ENCODE measurements at regions not wholly inside any gene's neighbourhood (a gene's known extent, or its start where the extent isn't known, plus 50 kb on each side); places are given as distances from the start of the nearest gene placed in this dataset.
"Not testable (repeated sequence)": the region's sequence is repeated elsewhere in the genome, so short reads cannot be mapped to it uniquely, and the experiment has no call there.

DNA sequence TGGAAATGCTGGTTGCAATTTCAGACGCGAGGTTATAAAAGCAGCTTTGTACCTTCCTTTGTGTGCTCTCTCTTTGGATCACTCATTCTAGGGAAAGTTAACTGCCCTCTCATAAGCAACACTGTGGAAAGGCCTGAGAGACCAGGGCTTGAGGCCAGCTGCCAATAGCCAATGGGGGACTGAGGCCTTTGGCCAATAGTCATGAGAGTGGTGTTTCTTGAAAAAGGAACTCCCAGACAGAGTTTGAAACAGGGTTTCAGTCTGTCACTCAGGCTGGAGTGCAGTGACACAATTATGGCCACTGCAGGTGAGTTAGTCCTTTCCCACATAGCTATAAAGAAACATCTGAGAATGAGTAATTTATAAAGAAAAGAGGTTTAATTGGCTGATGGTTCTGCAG, 524.7 kb upstream of the SMIM31 start:
- DNase-seq = no peak

DNA sequence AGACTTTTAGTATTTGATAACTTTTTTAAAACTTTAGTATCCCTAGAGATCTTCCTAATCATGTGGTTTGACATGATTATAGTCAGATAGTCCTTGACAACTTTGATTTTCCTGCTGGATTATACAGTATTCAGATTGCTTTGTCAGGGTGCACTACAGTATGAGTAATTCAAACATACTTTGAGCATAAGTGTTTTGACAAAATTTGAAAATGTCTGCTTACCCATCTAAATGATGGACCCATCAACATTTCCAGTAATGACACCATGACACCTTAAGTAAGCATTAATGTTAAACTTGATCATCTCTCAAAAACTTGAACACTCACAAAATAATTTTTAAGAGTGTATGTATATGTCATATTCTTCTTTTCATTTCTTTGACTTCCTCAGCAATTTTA, 514.5 kb upstream of the SMIM31 start:
- DNase-seq = no peak

DNA sequence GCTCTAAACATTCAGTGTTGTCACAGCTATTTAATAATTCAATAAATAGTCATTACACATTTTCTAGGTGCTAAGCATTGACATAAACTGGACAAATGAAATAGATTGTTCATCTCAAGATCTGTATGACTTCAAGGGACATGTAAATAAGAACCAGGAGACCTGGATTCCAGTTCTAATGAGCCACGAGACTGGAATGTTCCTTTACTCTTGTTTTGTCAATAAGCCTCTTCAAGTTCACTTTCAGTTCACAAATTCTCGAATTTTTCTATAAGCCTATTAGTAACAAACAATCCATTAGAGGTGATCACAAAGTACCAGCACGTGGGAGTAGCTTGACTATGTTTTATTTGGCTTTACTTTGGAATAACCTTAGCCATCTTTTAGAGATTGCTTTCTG, 514.0 kb upstream of the SMIM31 start:
- no peak for DNase-seq

DNA sequence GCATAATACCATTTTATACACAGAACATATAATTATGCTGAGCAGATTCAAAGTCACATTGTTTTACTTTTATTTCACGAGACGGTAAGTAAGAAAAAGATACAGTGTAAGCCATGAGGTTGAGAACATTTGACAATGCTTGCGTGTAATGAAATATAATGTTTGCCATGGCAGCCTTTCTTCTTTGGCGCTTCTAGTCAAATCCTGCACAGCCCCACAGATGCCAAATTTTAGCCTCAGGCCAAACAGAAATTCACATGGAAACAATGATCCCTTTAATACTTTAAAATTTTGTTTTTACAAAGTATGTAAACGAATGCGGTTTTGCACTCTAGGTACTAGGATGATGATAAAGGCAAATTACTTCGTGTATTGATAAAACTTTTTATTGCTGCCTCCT, 502.7 kb upstream of the SMIM31 start:
- no peak for DNase-seq

DNA sequence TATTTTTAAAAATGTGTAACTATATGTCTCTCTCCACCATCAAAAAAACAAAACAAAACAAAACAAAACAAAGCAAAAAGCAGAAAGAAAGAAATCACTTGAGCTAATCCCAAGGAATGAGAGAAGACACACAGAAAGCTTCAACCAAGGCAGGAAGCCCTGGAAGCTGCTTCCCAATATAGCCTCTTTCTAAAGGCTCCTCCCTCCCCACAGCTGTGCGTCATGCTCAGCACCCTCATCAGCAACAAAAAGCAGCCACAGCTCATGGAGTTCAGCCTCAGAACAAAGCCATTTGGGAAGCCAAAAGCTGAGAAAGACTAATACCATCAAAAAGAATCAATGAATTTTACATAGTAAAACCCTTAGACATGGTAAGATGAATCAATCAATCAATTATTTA, 501.6 kb upstream of the SMIM31 start:
- no peak for DNase-seq

DNA sequence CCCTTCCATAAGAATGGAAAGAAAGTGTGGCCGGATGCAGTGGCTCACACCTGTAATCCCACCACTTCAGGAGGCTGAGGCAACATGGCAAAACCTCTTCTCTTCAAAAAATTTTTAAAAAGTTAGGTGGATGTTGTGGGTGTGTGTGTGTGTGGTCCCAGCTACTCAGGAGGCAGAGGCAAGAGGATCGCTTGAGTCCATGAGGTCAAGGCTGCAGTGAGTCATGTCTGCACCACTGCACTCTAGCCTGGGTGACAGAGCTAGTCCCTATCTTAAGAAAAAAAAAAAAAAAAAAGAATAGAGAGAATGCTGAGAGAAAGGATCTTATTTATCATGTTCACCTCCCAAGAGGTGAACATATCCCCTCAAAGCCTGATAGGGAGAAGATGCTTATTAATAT, 492.1 kb upstream of the SMIM31 start:
- DNase-seq = no peak

DNA sequence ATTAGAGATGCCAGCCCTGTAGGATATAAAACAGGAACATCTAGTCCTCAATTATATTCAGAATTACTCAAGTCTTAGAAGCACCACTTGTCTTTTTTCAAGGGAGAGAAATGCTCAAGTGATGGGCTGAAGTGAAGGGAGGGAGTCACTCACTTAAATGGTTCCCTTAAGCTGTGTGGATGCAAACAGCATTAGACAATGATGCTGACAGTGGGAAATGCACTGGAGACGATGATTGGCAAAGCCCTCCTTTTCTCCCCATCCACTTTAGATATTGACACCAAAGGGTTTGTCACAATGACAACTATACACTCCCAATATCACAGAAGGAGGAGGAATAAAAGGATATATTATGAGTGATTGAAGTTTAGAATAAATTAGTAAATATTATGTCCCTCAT, 491.4 kb upstream of the SMIM31 start:
- DNase-seq = not testable (repeated sequence)

DNA sequence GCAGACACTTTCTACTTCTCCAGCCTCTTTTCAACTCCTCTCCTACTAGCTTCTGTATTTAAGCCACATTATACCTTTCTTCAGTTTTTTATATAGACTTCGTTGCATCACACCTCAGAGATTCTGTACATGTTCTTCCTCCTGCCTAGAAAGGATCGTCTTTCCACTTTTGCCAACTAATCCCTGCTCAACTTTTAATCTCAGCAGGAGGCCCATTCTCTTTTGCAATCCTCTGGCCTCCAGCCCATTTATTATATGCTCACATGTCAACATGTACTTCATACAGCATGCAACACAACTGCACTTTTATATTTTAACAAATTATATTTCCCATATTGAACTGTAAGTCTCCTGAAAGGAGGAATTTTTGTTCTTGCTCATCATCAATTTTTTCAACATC, 476.5 kb upstream of the SMIM31 start:
- not testable (repeated sequence) for DNase-seq

DNA sequence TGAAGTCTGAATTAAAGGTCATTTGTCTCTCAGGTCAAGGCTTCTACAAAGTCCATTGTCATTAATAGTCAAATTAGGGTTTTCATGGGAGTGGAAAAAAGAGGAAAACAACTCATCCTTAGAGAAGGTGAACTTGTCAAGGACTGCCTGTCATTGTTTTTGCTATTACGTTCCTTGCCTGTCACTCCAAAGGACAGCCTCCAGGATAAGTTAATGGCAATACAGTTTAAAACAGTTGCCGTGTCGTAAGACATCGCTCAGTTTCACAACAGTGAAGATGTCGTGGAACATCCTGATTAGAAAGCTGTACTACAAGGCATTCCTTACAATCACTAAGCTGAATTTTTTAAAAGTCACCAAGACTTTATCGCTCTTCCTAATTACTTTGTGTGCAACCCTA, 466.8 kb upstream of the SMIM31 start:
- no peak for DNase-seq

DNA sequence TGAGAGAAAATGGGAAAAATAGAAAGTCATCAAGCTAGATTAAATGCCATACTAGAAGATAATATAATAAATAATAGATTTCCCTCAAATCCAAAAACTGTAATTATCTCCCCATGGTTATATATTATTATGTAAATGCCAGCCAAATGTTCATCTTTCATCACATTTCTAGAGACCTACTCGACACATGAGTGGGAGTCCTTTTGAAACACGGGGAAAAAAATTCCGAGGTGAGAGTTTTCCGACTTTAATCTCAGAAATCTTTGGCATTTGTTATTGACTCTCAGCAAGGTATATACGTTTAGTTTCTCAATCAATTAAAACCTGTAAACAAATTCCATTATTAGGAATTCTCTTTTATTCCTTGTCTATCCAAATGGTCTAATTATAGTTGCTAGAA, 465.4 kb upstream of the SMIM31 start:
- no peak for DNase-seq

DNA sequence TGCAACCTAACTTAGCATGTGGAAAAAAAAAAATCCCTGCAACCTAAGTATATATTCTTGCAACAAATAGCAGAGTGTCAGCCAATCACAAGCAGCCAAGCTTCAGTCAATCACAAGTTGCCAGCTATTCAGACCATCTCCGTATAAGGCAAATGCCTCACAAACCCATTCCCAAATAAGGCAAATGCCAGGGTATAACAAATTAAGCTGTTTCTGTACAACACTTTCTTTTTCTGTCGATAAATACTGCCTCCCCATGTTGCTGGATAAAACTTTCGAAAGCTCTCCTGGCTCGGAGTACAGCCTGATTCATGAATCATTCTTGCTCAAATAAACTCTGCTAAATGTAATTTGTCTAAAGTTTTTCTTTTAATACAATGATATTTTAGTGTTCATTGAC, 460.7 kb upstream of the SMIM31 start:
- DNase-seq = no peak

DNA sequence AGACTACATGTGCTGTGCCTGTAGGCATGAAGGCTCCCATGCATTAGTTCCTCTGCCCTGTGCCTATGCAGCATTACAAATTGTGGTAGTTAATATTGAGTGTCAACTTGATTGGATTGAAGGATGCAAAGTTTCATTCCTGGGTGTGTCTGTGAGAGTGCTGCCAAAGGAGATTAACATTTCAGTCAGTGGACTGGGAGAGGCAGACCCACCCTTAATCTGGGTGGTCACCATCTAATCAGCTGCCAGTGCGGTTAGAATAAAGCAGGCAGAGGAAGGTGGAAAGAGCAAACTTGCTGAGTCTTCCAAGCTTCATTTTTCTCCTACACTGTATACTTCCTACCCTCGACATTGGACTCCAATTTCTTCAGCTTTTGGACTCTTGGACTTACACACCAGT, 460.2 kb upstream of the SMIM31 start:
- no peak for DNase-seq

DNA sequence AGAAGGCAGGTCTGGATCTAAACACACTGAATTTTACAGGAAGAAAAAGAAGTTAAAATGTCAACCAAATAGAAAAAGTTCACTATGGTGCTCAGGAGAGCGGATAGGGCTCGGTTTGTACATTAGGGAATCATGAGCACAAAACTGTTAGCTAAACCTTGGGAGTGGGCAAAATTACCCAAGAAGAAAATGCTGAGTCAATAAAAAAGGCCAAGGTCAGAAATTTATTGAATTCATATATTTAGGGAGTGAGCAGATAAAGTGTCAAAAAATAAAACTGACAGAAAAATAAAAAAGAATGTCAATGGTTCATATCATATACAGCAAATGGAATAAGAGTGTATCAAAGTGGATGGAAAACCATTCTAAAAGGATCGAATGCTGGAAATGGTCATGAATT, 452.5 kb upstream of the SMIM31 start:
- no peak for DNase-seq

DNA sequence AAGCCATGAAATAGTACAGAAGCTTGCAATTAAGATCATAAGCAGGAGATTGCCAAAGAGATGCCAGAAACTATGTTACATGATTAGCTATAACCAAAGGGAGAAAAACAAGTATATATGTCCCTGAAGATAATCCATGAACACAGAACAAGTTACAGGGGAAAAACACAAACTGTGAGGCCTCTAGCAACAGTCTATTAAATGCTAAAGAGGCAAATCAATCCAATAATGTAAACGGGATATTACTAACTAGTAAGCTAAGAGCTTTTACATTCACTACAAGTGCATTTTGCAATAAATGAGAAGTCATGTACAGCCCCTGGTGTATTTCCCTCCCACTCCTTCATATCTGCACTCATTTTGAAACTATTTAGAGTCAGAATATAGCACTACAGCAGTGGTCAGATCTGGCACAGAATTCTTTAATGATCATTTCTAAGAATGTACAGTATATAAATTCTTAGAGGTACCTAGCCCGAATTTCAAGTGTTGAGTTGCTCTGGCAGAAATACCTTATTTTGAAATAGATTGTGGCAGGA, 449.8 kb upstream of the SMIM31 start:
- no peak for DNase-seq

DNA sequence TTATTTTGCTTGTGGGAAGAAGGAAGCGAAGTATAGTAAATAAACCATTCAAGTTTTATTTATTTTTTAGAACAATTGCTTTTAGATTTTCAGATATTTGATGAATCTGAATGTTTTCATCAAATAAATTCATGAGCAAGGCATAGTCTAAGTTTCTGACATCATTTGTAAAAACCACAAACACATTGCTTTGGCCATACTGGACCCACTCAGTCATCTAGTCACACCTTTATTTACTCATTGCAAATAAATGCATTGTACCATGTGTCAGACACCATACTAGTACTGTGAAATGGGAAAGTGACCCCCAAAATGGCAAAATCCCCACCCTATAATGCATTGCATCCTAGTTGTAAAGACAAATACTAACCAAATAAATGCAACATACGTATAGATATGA, 449.1 kb upstream of the SMIM31 start:
- DNase-seq = no peak

DNA sequence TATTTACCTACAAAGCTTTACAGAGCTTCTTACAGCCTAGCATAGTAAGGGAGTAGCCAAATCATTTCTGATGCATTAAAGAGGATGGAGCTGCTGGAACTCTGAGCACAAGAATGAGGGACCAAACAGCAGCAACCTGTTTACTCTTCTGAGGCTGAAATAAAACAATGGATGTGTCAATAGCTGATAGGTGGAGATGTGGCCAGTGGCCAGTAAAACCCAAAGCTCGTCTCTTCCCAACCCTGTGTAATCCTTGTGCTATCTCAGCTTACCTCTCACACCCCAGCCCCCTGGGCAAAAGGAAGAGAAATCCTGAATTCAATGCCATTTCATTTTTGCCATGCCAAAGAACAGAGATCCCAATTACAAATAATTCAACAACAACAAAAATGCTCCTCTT, 446.7 kb upstream of the SMIM31 start:
- DNase-seq = no peak

DNA sequence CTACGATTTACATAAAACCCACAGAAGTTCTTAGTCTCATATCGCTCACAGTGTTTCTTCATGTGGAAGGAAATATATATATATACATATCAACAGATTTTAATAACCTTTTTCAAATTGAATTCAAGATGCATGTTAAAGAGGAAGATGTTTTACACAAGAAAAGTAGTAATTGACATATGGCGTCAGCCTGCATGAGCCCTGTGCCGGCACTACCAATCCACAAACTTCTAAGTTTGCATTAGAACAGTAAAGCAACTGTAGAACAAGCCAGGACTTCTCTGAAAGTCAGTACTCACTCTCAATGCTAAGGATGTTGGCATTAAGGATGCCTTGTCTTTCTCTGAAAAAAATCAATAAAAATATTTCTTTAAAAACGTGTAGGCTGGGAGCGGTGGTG, 441.3 kb upstream of the SMIM31 start:
- no peak for DNase-seq

DNA sequence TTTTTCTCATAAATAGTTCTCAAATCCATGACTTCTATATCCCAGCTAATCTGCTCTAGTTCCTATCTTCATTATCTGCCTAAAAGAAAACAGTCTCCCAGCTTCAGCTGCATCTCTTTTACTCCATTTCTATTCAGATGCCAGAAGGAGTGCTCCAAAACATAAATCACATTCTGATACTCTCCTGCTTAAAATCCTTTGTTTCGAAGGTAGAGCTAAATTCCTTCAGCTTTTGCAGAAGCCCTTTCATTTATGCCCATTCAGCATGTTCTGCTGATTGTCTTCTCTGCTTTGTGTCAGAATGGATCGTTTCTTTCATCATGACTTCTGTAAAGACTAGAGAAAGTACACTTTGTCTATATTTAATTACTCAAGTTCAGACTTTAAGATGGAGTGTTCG, 440.1 kb upstream of the SMIM31 start:
- no peak for DNase-seq

DNA sequence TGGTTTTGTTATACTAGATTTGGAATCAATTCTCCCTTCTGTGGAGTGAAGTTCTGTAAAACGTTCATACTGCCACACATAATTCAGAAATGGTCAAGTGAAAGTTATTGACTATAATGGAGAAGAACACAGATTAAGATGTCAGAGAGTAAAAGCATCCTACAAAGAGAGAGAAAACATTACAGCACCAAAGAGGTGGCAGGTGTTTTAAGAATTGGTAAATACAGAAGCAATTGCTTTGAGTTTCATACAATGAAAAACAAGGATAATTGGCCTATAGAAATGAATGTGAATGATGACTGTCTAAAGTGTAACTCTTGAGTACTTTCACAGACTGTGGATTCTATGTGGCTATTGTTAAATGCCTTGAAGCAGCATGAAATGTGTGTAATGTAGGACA, 435.6 kb upstream of the SMIM31 start:
- no peak for DNase-seq

DNA sequence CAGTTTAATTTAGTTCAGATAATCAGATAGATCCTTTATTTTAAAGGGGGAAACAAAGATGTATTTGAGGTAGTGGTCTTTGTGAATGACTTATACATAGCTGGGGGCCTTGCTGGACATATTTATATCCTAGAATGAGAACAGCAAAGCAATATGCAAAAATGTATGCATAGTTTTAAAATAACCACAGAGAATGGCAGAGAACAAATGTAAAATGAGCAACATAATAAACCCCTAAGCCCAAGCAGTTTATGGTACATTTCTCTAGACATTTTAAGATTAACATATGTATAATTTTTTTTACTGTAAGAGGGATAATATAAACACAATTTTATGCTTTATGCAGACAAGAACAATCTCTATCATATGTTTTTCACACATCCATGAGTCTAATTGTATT, 434.2 kb upstream of the SMIM31 start:
- no peak for DNase-seq

DNA sequence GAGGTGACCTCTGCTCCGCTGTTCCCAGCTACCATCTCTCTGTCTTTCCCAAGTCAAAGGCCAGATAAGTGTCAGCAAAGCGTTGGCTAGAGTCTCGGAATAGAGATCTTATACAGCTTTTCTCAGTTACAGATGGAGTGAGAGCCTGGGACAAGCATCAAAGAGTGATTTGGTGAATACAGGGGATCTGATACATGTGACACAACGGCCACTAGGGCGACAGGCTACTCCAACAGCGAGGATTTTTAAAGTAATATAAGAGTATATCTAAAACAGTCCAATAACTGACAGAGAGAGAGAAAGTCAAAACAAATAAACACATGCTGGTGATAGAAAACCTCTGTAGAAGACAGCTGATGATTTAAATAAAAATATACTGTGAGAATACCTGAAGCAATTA, 433.1 kb upstream of the SMIM31 start:
- DNase-seq = no peak

DNA sequence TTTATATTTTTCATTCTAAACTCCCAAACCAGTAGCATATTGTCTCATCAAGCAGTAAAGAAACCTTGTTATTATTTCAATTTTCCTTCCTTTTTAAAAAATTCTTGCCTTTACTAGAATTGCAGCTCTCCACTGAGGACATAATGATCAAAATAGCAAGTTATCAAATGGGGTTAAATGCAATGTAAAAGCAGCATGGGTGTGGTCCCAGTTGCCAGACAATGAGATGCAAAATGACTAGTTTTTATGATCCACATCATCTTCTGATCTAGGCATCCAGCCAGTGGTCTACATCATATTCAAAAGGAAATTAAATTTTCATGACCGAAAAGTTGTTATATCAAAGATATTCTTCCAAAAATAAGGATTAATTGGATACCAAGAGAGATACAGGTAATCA, 427.9 kb upstream of the SMIM31 start:
- DNase-seq = no peak

DNA sequence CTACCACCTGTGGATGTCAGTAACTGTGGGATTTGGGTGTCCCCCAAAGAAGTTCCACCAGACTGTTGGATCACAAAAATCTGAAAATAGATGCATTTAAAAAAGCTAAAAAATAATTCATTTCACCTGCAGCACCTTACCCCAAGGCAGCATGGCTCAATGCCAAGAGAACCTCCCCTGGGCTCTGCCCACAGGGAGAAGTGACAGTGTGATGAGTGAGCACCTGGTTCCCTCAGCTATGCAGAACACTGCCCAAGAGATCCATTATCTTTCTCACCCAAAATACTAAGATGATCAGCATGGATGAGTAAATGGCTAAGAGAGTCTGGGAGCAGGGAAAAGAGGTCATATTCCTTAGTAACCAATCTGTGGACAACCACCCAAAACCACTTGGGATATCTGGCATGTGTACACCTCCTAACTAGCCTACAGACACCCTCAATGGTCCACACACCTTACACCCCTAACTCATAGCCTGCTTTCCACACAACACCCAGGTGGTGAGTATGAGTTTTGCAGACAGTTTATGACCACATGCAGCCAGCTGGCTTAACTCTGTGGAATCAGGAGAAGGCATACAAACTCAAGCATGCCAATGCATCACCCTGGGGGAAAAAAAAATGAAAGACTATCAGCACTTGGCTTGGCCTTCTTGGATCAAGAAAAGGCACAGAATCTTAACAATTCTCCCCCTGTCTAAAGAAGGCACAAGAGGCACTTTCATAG, 416.5 kb upstream of the SMIM31 start:
- DNase-seq = no peak

DNA sequence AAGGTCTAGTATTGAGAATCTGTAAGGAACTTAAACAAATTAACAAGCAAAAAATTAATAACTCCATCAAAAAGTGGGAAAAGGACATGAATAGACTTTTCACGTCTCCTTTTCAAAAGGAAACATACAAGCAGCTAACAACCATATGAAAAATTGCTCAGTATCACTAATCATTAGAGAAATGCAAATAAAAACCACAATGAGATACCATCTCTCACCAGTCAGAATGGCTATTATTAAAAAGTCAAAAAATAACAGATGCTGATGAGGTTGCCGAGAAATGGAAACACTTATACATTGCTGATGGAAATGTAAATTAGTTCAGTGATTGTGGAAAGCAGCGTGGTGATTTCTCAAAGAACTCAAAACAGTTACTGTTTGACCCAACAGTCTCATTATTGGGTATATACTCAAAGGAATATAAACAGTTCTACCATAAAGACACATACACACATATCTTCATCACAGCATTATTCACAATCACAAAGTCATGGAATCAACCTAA, 410.4 kb upstream of the SMIM31 start:
- no peak for DNase-seq

DNA sequence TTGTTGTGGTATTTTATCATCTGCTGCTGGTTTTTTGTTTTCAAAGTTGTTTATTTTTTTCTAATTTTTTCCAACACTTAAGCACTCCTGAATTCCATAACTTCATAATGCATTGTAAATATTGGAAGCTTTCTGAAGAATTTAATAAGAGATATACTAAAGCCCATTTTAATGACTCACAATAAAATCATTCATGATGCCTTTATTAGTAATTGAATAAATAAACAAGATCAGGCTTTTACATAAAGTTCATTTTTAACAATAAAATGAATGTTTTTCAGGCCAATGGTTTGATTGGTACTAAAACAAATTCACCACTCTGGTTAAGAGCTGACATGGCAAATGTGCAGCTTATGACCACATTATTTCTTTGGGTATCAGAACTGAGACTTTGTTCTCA, 408.2 kb upstream of the SMIM31 start:
- no peak for DNase-seq

Measured in T-helper 2 cell (primary cell).